Endothelial cell (in vitro differentiated cells): ENCODE measurements at regions not wholly inside any gene's neighbourhood (a gene's known extent, or its start where the extent isn't known, plus 50 kb on each side); places are given as distances from the start of the nearest gene placed in this dataset.

ENCODE experiments used
- DNase-seq: peaks from one replicate; pipeline ENCODE4 v3.0.0; 2021; ENCODE audit warnings: low spot score
- H3K27ac Mint-ChIP-seq: one replicate; pipeline ENCODE4 v1.8.0; 2021; ENCODE audit warnings: mixed read lengths, inconsistent platforms; ENCODE audit not compliant: unreplicated experiment
- H3K27me3 Mint-ChIP-seq: one replicate; pipeline ENCODE4 v1.8.0; 2021; ENCODE audit warnings: mild to moderate bottlenecking, moderate library complexity, mixed read lengths, inconsistent platforms; ENCODE audit not compliant: unreplicated experiment
- H3K36me3 Mint-ChIP-seq: one replicate; pipeline ENCODE4 v1.8.0; 2021; ENCODE audit warnings: mild to moderate bottlenecking, low read depth, mixed read lengths, inconsistent platforms; ENCODE audit not compliant: unreplicated experiment
- H3K4me1 Mint-ChIP-seq: one replicate; pipeline ENCODE4 v1.8.0; 2021; ENCODE audit warnings: mild to moderate bottlenecking, mixed read lengths, inconsistent platforms; ENCODE audit not compliant: unreplicated experiment
- H3K4me3 Mint-ChIP-seq: one replicate; pipeline ENCODE4 v1.8.0; 2021; ENCODE audit warnings: mild to moderate bottlenecking, mixed read lengths, inconsistent platforms; ENCODE audit not compliant: unreplicated experiment
- H3K9me3 Mint-ChIP-seq: one replicate; pipeline ENCODE4 v1.8.0; 2021; ENCODE audit warnings: mixed read lengths, inconsistent platforms; ENCODE audit not compliant: unreplicated experiment
- CTCF ChIP-seq: fragments of 200-600 bp; sonication (generic); IDR thresholded peaks from one replicate; pipeline ENCODE4 v1.5.0; 2021; ENCODE audit warnings: antibody characterized with exemption; ENCODE audit not compliant: unreplicated experiment

- H3K4me1 Mint-ChIP-seq = peaks cover 3% of the 10 kb centered on the region
- no peaks in the 10 kb centered on the region for H3K36me3 Mint-ChIP-seq
- H3K9me3 Mint-ChIP-seq = no peaks in the 10 kb centered on the region
- DNase-seq = no peak
- no peak for TF ChIP-seq CTCF
- H3K27ac Mint-ChIP-seq = no peak overlapping the region
- no peak overlapping the region for H3K4me3 Mint-ChIP-seq
- H3K27me3 Mint-ChIP-seq = no peaks in the 10 kb centered on the region
These were observed 900.6 kb downstream of the NTRK3 start for GRCh38 chr15:87355946-87356345.

- peaks cover 3% of the 10 kb centered on the region for H3K4me1 Mint-ChIP-seq
These were observed 901.7 kb downstream of the NTRK3 start for GRCh38 chr15:87354661-87355410.

GRCh38 chr15:87349181-87349580 lies 907.4 kb downstream of the NTRK3 start:
- Mint-ChIP-seq H3K9me3 (no peaks in the 10 kb centered on the region), H3K27me3 (no peaks in the 10 kb centered on the region), H3K4me1 (no peaks in the 10 kb centered on the region), H3K27ac (no peak overlapping the region), H3K4me3 (no peak overlapping the region), H3K36me3 (no peaks in the 10 kb centered on the region)
- no peak for DNase-seq
- no peak for TF ChIP-seq CTCF

More at GRCh38 chr15:87354661-87355410, 901.7 kb downstream of the NTRK3 start:
- Mint-ChIP-seq H3K27ac (no peak overlapping the region), H3K36me3 (no peaks in the 10 kb centered on the region), H3K27me3 (no peaks in the 10 kb centered on the region), H3K4me3 (no peak overlapping the region), H3K9me3 (no peaks in the 10 kb centered on the region)
- DNase-seq = no peak
- no peak for TF ChIP-seq CTCF

- Mint-ChIP-seq H3K36me3 (no peaks in the 10 kb centered on the region), H3K27me3 (no peaks in the 10 kb centered on the region), H3K9me3 (no peaks in the 10 kb centered on the region), H3K27ac (no peak overlapping the region), H3K4me3 (no peak overlapping the region), H3K4me1 (no peaks in the 10 kb centered on the region)
- DNase-seq = no peak
- TF ChIP-seq CTCF = no peak
These were observed 907.8 kb downstream of the NTRK3 start for GRCh38 chr15:87348746-87349145.

GRCh38 chr15:87347806-87348515 lies 908.6 kb downstream of the NTRK3 start:
- no peak overlapping the region for H3K27ac Mint-ChIP-seq
- no peaks in the 10 kb centered on the region for H3K27me3 Mint-ChIP-seq
- no peak overlapping the region for H3K4me3 Mint-ChIP-seq
- H3K9me3 Mint-ChIP-seq = no peaks in the 10 kb centered on the region
- no peak for TF ChIP-seq CTCF
- DNase-seq = no peak
- H3K4me1 Mint-ChIP-seq = no peaks in the 10 kb centered on the region
- H3K36me3 Mint-ChIP-seq = no peaks in the 10 kb centered on the region
